ENCODE measurements at regions not wholly inside any gene's neighbourhood (a gene's known extent, or its start where the extent isn't known, plus 50 kb on each side); places are given as distances from the start of the nearest gene placed in this dataset.

GRCh38 chr3:40975711-40976121 lies 223.6 kb upstream of the CTNNB1 start:
- no peak for DNase-seq (ENCODE audit: extremely low spot score)
- TF ChIP-seq CTCF (IDR thresholded peaks at IDR 0.05): no peak
- TF ChIP-seq POLR2AphosphoS5 (IDR thresholded peaks at IDR 0.05): peak; percentile 78 to 80
- peaks cover 56 to 60% (median 59%) of the 10 kb centered on the region in 4 donors for H3K4me1 ChIP-seq
- intact Hi-C loops (cut with DNase I): loop anchor here (10.0 kb wide), 1 partner anchor 391 kb away; no protein-coding TSS in a partner anchor
- no peak overlapping the region for H3K4me3 ChIP-seq
- no peaks in the 10 kb centered on the region for H3K27me3 ChIP-seq
- H3K9me3 ChIP-seq: no peaks in the 10 kb centered on the region
- peak overlapping the region; percentile 69 to 76 (median 70) for H3K27ac ChIP-seq (replicated peaks in 1 of 4)
- 26% methylated on average over 6 of the region's 6 CpGs for WGBS
- H3K36me3 ChIP-seq: no peaks in the 10 kb centered on the region

- WGBS: 46% methylated on average over 2 of the region's 2 CpGs
- H3K27ac ChIP-seq (replicated peaks in 1 of 4): peak overlapping the region; percentile 69 to 76 (median 70)
- TF ChIP-seq POLR2A (IDR thresholded peaks at IDR 0.05; ENCODE audit: low read depth) (no peak), EP300 (IDR thresholded peaks at IDR 0.05) (no peak), POLR2AphosphoS5 (IDR thresholded peaks at IDR 0.05) (no peak), CTCF (IDR thresholded peaks at IDR 0.05) (no peak)
- H3K9me3 ChIP-seq: no peaks in the 10 kb centered on the region
- no peak for DNase-seq (ENCODE audit: extremely low spot score)
- peaks cover 51 to 55% (median 54%) of the 10 kb centered on the region in 4 donors for H3K4me1 ChIP-seq
- H3K27me3 ChIP-seq: no peaks in the 10 kb centered on the region
- intact Hi-C loops (cut with DNase I): loop anchor here (10.0 kb wide), 1 partner anchor 391 kb away; no protein-coding TSS in a partner anchor
- no peak overlapping the region for H3K4me3 ChIP-seq
- H3K36me3 ChIP-seq: no peaks in the 10 kb centered on the region
Observed at GRCh38 chr3:40976241-40976640, 223.1 kb upstream of the CTNNB1 start.

GRCh38 chr3:40978442-40978841 lies 220.9 kb upstream of the CTNNB1 start:
- TF ChIP-seq EP300 (IDR thresholded peaks at IDR 0.05): no peak
- TF ChIP-seq POLR2AphosphoS5 (IDR thresholded peaks at IDR 0.05): no peak
- TF ChIP-seq POLR2A (IDR thresholded peaks at IDR 0.05; ENCODE audit: low read depth): no peak
- no peak for TF ChIP-seq CTCF (IDR thresholded peaks at IDR 0.05)
- Histone ChIP-seq H3K4me3 (no peak overlapping the region), H3K27me3 (no peaks in the 10 kb centered on the region), H3K9me3 (no peaks in the 10 kb centered on the region), H3K36me3 (no peaks in the 10 kb centered on the region), H3K27ac (replicated peaks in 1 of 4) (no peak overlapping the region), H3K4me1 (peaks cover 31 to 33% (median 32%) of the 10 kb centered on the region in 4 donors)
- DNase-seq (ENCODE audit: extremely low spot score): no peak
- intact Hi-C loops (cut with DNase I): loop anchor here (10.0 kb wide), 1 partner anchor 394 kb away; no protein-coding TSS in a partner anchor
- WGBS: 71% methylated on average over 2 of the region's 2 CpGs

- TF ChIP-seq POLR2AphosphoS5 (IDR thresholded peaks at IDR 0.05) (no peak), CTCF (IDR thresholded peaks at IDR 0.05) (no peak), POLR2A (IDR thresholded peaks at IDR 0.05; ENCODE audit: low read depth) (no peak), EP300 (IDR thresholded peaks at IDR 0.05) (no peak)
- intact Hi-C loops (cut with DNase I): loop anchor here (10.0 kb wide), 1 partner anchor 395 kb away; no protein-coding TSS in a partner anchor
- Histone ChIP-seq H3K36me3 (no peaks in the 10 kb centered on the region), H3K4me3 (no peak overlapping the region), H3K9me3 (no peaks in the 10 kb centered on the region), H3K27me3 (no peaks in the 10 kb centered on the region), H3K27ac (replicated peaks in 1 of 4) (no peak overlapping the region), H3K4me1 (peaks cover 16 to 18% (median 17%) of the 10 kb centered on the region in 4 donors)
- DNase-seq (ENCODE audit: extremely low spot score): no peak
- WGBS: 85% methylated on average over 3 of the region's 3 CpGs
Observed at GRCh38 chr3:40979962-40980361, 219.3 kb upstream of the CTNNB1 start.

GRCh38 chr3:40980467-40980866 lies 218.8 kb upstream of the CTNNB1 start:
- Histone ChIP-seq H3K4me3 (no peak overlapping the region), H3K27ac (replicated peaks in 1 of 4) (no peak overlapping the region), H3K9me3 (no peaks in the 10 kb centered on the region), H3K27me3 (no peaks in the 10 kb centered on the region), H3K4me1 (peaks cover 12 to 15% (median 13%) of the 10 kb centered on the region in 4 donors), H3K36me3 (no peaks in the 10 kb centered on the region)
- 90% methylated on average over 4 of the region's 4 CpGs for WGBS
- intact Hi-C loops (cut with DNase I): no loop called here
- DNase-seq (ENCODE audit: extremely low spot score): no peak
- TF ChIP-seq EP300 (IDR thresholded peaks at IDR 0.05): no peak
- TF ChIP-seq POLR2AphosphoS5 (IDR thresholded peaks at IDR 0.05): no peak
- TF ChIP-seq CTCF (IDR thresholded peaks at IDR 0.05): no peak
- no peak for TF ChIP-seq POLR2A (IDR thresholded peaks at IDR 0.05; ENCODE audit: low read depth)
